Fibroblast of peridontal ligament (primary cell): ENCODE measurements at regions not wholly inside any gene's neighbourhood (a gene's known extent, or its start where the extent isn't known, plus 50 kb on each side); places are given as distances from the start of the nearest gene placed in this dataset.

Source experiments
- DNase-seq: peaks from one replicate; pipeline ENCODE4 v3.0.0-alpha.2; 2010; ENCODE audit errors: extremely low read depth

GRCh38 chr4:4961936-4962335 lies 57.3 kb downstream of the CYTL1 start:
- DNase-seq: no peak

- DNase-seq: no peak
These were observed 56.3 kb downstream of the CYTL1 start for GRCh38 chr4:4962928-4963327.
